HEK293T (cell line): ENCODE measurements at regions not wholly inside any gene's neighbourhood (a gene's known extent, or its start where the extent isn't known, plus 50 kb on each side); places are given as distances from the start of the nearest gene placed in this dataset.

Experiments used
- CTCF ChIA-PET: fragments of 350-600 bp; formaldehyde crosslinking; extraction: SDS; loops from one replicate; lab custom pipeline; 2021; ENCODE audit warnings: antibody characterized with exemption, inconsistent platforms; lab: Yijun Ruan, JAX
- POLR2A ChIA-PET: fragments of 350-600 bp; formaldehyde crosslinking; extraction: SDS; loops from one replicate; lab custom pipeline; 2020; ENCODE audit warnings: antibody characterized with exemption, inconsistent platforms; lab: Yijun Ruan, JAX
- DNase-seq: peaks from one replicate; pipeline ENCODE4 v3.0.0; 2012; ENCODE audit warnings: mixed read lengths; ENCODE audit errors: extremely low spot score
- ARNT ChIP-seq: fragments of 450-650 bp; IDR thresholded peaks from 2 replicates; pipeline ENCODE4 v1.6.1; 2017; ENCODE audit warnings: mild to moderate bottlenecking
- BHLHE40 ChIP-seq: fragments of 450-650 bp; IDR thresholded peaks from 2 replicates; pipeline ENCODE4 v1.6.1; 2016; ENCODE audit warnings: mild to moderate bottlenecking, moderate library complexity, borderline replicate concordance
- CTBP1 ChIP-seq: fragments of 450-650 bp; IDR thresholded peaks from 2 replicates; pipeline ENCODE4 v1.6.1; 2016; ENCODE audit warnings: borderline replicate concordance
- ELF4 ChIP-seq: fragments of 450-650 bp; IDR thresholded peaks from 2 replicates; pipeline ENCODE4 v1.6.1; 2017; ENCODE audit warnings: antibody characterized with exemption
- FOXA1 ChIP-seq: fragments of 450-650 bp; IDR thresholded peaks from 2 replicates; pipeline ENCODE4 v1.6.1; 2016; ENCODE audit warnings: mild to moderate bottlenecking
- FOXK2 ChIP-seq: fragments of 450-650 bp; IDR thresholded peaks from 2 replicates; pipeline ENCODE4 v1.6.1; 2016; ENCODE audit warnings: mild to moderate bottlenecking
- FOXM1 ChIP-seq: fragments of 450-650 bp; IDR thresholded peaks from 2 replicates; pipeline ENCODE4 v1.6.1; 2017; ENCODE audit warnings: mild to moderate bottlenecking, borderline replicate concordance
- HDGF ChIP-seq: fragments of 450-650 bp; IDR thresholded peaks from 2 replicates; pipeline ENCODE4 v1.6.1; 2017; ENCODE audit warnings: antibody characterized with exemption, borderline replicate concordance
- L3MBTL2 ChIP-seq: fragments of 450-650 bp; conservative IDR thresholded peaks from 2 replicates; pipeline ENCODE4 v1.6.1; 2016; ENCODE audit warnings: mild to moderate bottlenecking
- LEF1 ChIP-seq: fragments of 450-650 bp; IDR thresholded peaks from 2 replicates; pipeline ENCODE4 v1.6.1; 2017; ENCODE audit warnings: mild to moderate bottlenecking, borderline replicate concordance
- NFRKB ChIP-seq: fragments of 450-650 bp; IDR thresholded peaks from 2 replicates; pipeline ENCODE4 v1.6.1; 2016; ENCODE audit warnings: mild to moderate bottlenecking, moderate library complexity
- PKNOX1 ChIP-seq: fragments of 450-650 bp; IDR thresholded peaks from 2 replicates; pipeline ENCODE4 v1.6.1; 2016
- SP1 ChIP-seq: fragments of 450-650 bp; IDR thresholded peaks from 2 replicates; pipeline ENCODE4 v1.6.1; 2017
- SUZ12 ChIP-seq: fragments of 450-650 bp; IDR thresholded peaks from 2 replicates; pipeline ENCODE4 v1.6.1; 2016; ENCODE audit warnings: mild to moderate bottlenecking
- TARDBP ChIP-seq: fragments of 450-650 bp; IDR thresholded peaks from 2 replicates; pipeline ENCODE4 v1.6.1; 2016
- ZNF384 ChIP-seq: fragments of 450-650 bp; IDR thresholded peaks from 2 replicates; pipeline ENCODE4 v1.6.1; 2016

GRCh38 chr7:110056331-110056730, 1034.6 kb upstream of the LRRN3 start:
- TF ChIP-seq FOXM1 (no peak), ZNF384 (no peak), ELF4 (no peak), BHLHE40 (no peak), LEF1 (no peak), L3MBTL2 (no peak), TARDBP (no peak), PKNOX1 (no peak), NFRKB (no peak), HDGF (no peak), CTBP1 (no peak), FOXK2 (no peak), SUZ12 (no peak)
- no peak for DNase-seq
- ChIA-PET POLR2A (no interaction called here), CTCF (no interaction called here)

- CTCF ChIA-PET, result no interaction called here
- TF ChIP-seq FOXA1, result no peak
- TF ChIP-seq LEF1, result no peak
- no peak for TF ChIP-seq TARDBP
- TF ChIP-seq ELF4, result no peak
- no peak for TF ChIP-seq SUZ12
- no peak for TF ChIP-seq HDGF
- no peak for TF ChIP-seq NFRKB
- TF ChIP-seq PKNOX1, result no peak
- TF ChIP-seq FOXM1, result no peak
- no peak for TF ChIP-seq SP1
- no peak for TF ChIP-seq L3MBTL2
- no peak for TF ChIP-seq BHLHE40
- no peak for TF ChIP-seq ARNT
- no peak for DNase-seq
- POLR2A ChIA-PET, result no interaction called here
Observed at GRCh38 chr7:110058401-110058800, 1032.5 kb upstream of the LRRN3 start.

GRCh38 chr7:110061387-110061786, 1029.5 kb upstream of the LRRN3 start:
- no peak for DNase-seq
- ChIA-PET CTCF (no interaction called here), POLR2A (no interaction called here)

GRCh38 chr7:110065121-110065520, 1025.8 kb upstream of the LRRN3 start:
- no peak for DNase-seq
- ChIA-PET CTCF (no interaction called here), POLR2A (no interaction called here)
- peak; percentile 42 for TF ChIP-seq PKNOX1
- no peak for TF ChIP-seq LEF1

More at GRCh38 chr7:110061387-110061786, 1029.5 kb upstream of the LRRN3 start:
- TF ChIP-seq ZNF384 (no peak), CTBP1 (no peak), NFRKB (no peak), TARDBP (no peak), FOXM1 (no peak), PKNOX1 (no peak), BHLHE40 (no peak), LEF1 (no peak)

GRCh38 chr7:110066843-110067242, 1024.1 kb upstream of the LRRN3 start:
- TF ChIP-seq FOXA1 (no peak), ZNF384 (no peak), ARNT (no peak), NFRKB (no peak), BHLHE40 (no peak), TARDBP (no peak), ELF4 (no peak), L3MBTL2 (no peak), CTBP1 (no peak), HDGF (no peak), SP1 (no peak), PKNOX1 (no peak), FOXK2 (no peak), LEF1 (no peak), FOXM1 (no peak), SUZ12 (no peak)
- no peak for DNase-seq
- ChIA-PET POLR2A (no interaction called here), CTCF (no interaction called here)

- CTCF ChIA-PET, result no interaction called here
Observed at GRCh38 chr7:110071192-110071591, 1019.7 kb upstream of the LRRN3 start.

More at GRCh38 chr7:110071192-110071591, 1019.7 kb upstream of the LRRN3 start:
- POLR2A ChIA-PET, result no interaction called here
- TF ChIP-seq BHLHE40 (no peak), FOXK2 (no peak)
- DNase-seq, result no peak
